ENCODE measurements at regions not wholly inside any gene's neighbourhood (a gene's known extent, or its start where the extent isn't known, plus 50 kb on each side); places are given as distances from the start of the nearest gene placed in this dataset.
"Not testable (repeated sequence)": the region's sequence is repeated elsewhere in the genome, so short reads cannot be mapped to it uniquely, and the experiment has no call there.

DNA sequence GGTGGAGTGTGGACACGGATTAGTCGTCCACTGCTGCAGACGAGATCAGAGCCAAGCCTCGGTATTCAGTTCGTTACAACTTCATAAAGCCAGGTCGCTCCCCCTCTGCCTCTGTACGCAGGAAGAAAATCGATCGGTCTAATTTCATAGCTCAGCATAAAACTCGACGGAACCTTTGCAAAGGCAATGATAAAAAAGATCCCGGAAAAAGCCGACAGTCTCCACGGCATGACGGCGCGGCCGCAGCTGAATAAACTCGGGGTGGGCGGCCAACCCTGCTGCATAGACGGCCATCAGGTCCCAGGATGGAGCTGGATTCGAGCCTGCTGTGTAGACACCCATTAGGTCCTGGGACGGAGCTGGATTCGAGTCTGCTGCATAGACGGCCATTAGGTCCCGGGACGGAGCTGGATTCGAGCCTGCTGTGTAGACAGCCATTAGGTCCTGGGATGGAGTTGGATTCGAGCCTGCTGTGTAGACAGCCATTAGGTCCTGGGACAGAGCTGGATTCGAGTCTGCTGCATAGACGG lies 113.8 kb upstream of the PPP2R3B start:
- peaks cover 5% of the 10 kb centered on the region for H3K4me1 Mint-ChIP-seq (ENCODE audit: low read depth)
- H3K36me3 Mint-ChIP-seq (ENCODE audit: low read depth) = no peaks in the 10 kb centered on the region
- no peak for TF ChIP-seq CTCF (IDR thresholded peaks at IDR 0.05)
- H3K27me3 Mint-ChIP-seq (ENCODE audit: low read depth) = peaks cover 30% of the 10 kb centered on the region
- no peak overlapping the region for H3K4me3 Mint-ChIP-seq (ENCODE audit: unreplicated experiment)
- H3K27ac Mint-ChIP-seq (ENCODE audit: unreplicated experiment) = no peak overlapping the region
- DNase-seq (ENCODE audit: low spot score) = no peak
- no peaks in the 10 kb centered on the region for H3K9me3 Mint-ChIP-seq (ENCODE audit: low read depth)

GRCh38 chrX:506341-506740 lies 119.6 kb upstream of the PPP2R3B start:
- Mint-ChIP-seq H3K27ac (ENCODE audit: unreplicated experiment) (no peak overlapping the region), H3K27me3 (ENCODE audit: low read depth) (peaks cover 19% of the 10 kb centered on the region), H3K4me1 (ENCODE audit: low read depth) (no peaks in the 10 kb centered on the region), H3K9me3 (ENCODE audit: low read depth) (peaks cover 5% of the 10 kb centered on the region), H3K36me3 (ENCODE audit: low read depth) (no peaks in the 10 kb centered on the region), H3K4me3 (ENCODE audit: unreplicated experiment) (no peak overlapping the region)
- no peak for TF ChIP-seq CTCF (IDR thresholded peaks at IDR 0.05)
- no peak for DNase-seq (ENCODE audit: low spot score)

- TF ChIP-seq CTCF (IDR thresholded peaks at IDR 0.05) = no peak
- no peak for DNase-seq (ENCODE audit: low spot score)
- Mint-ChIP-seq H3K27ac (ENCODE audit: unreplicated experiment) (no peak overlapping the region), H3K4me1 (ENCODE audit: low read depth) (no peaks in the 10 kb centered on the region), H3K4me3 (ENCODE audit: unreplicated experiment) (no peak overlapping the region), H3K9me3 (ENCODE audit: low read depth) (peaks cover 5% of the 10 kb centered on the region), H3K36me3 (ENCODE audit: low read depth) (no peaks in the 10 kb centered on the region), H3K27me3 (ENCODE audit: low read depth) (peaks cover 8% of the 10 kb centered on the region)
These were observed 121.5 kb upstream of the PPP2R3B start for GRCh38 chrX:508163-508562.

DNA sequence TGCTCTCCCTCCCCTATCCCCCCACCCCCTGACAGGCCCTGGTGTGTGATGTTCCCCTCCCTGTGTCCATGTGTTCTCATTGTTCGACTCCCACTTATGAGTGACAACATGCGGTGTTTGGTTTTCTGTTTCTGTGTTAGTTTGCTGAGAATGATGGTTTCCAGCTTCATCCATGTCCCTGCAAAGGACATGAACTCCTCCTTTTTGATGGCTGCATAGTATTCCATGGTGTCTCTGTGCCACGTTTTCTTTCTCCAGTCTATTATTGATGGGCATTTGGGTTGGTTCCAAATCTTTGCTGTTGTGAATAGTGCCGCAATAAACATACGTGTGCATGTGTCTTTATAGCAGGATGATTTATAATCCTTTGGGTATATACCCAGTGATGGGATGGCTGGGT lies 121.8 kb upstream of the SHOX start:
- not testable (repeated sequence) for H3K27ac Mint-ChIP-seq (ENCODE audit: unreplicated experiment); H3K27me3 Mint-ChIP-seq (ENCODE audit: low read depth); H3K36me3 Mint-ChIP-seq (ENCODE audit: low read depth); H3K4me1 Mint-ChIP-seq (ENCODE audit: low read depth); H3K9me3 Mint-ChIP-seq (ENCODE audit: low read depth); DNase-seq (ENCODE audit: low spot score); H3K4me3 Mint-ChIP-seq (ENCODE audit: unreplicated experiment)

DNA sequence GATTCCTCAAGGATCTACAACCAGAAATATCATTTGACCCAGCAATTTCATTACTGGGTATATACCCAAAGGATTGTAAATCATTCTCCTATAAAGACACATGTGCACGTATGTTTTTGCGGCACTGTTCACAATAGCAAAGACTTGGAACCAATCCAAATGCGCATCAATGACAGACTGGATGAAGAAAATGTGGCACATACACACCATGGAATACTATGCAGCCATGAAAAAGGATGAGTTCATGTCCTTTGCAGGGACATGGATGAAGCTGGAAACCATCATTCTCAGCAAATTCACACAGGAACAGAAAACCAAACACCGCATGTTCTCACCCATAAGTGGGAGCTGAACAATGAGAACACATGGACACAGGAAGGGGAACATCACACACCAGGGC lies 119.5 kb upstream of the SHOX start:
- not testable (repeated sequence) for H3K4me1 Mint-ChIP-seq (ENCODE audit: low read depth); H3K4me3 Mint-ChIP-seq (ENCODE audit: unreplicated experiment); H3K36me3 Mint-ChIP-seq (ENCODE audit: low read depth); H3K27ac Mint-ChIP-seq (ENCODE audit: unreplicated experiment); H3K27me3 Mint-ChIP-seq (ENCODE audit: low read depth); H3K9me3 Mint-ChIP-seq (ENCODE audit: low read depth); DNase-seq (ENCODE audit: low spot score)

- no peak overlapping the region for H3K27ac Mint-ChIP-seq (ENCODE audit: unreplicated experiment)
- peaks cover 8% of the 10 kb centered on the region for H3K4me1 Mint-ChIP-seq (ENCODE audit: low read depth)
- peaks cover 5% of the 10 kb centered on the region for H3K9me3 Mint-ChIP-seq (ENCODE audit: low read depth)
- H3K36me3 Mint-ChIP-seq (ENCODE audit: low read depth) = no peaks in the 10 kb centered on the region
- H3K27me3 Mint-ChIP-seq (ENCODE audit: low read depth) = peaks cover 21% of the 10 kb centered on the region
- TF ChIP-seq CTCF (IDR thresholded peaks at IDR 0.05) = no peak
- DNase-seq (ENCODE audit: low spot score) = no peak
- H3K4me3 Mint-ChIP-seq (ENCODE audit: unreplicated experiment) = no peak overlapping the region
These were observed 112.3 kb upstream of the SHOX start for GRCh38 chrX:518319-518718.

All from chondrocyte (in vitro differentiated cells).